Central memory CD8-positive, alpha-beta T cell (primary cell): ENCODE measurements at regions not wholly inside any gene's neighbourhood (a gene's known extent, or its start where the extent isn't known, plus 50 kb on each side); places are given as distances from the start of the nearest gene placed in this dataset.
"Not testable (repeated sequence)": the region's sequence is repeated elsewhere in the genome, so short reads cannot be mapped to it uniquely, and the experiment has no call there.

Experiments
- ATAC-seq: fragments of 150-1000 bp; cut with Tn5 transposase; replicated peaks from 2 replicates; pipeline ENCODE4 v1.10.0; 2022; ENCODE audit warnings: mild to moderate bottlenecking, moderate FRiP score, moderate number of reproducible peaks; ENCODE audit not compliant: poor library complexity, severe bottlenecking; ENCODE audit errors: extremely low read depth
- DNase-seq, 2 donors: peaks; one replicate each; pipeline ENCODE4 v3.0.0; 2021; ENCODE audit warnings: low spot score in 2 of 2
- H3K27ac Mint-ChIP-seq: one replicate; pipeline ENCODE4 v1.8.0; 2022; ENCODE audit warnings: low read depth, mild to moderate bottlenecking, moderate library complexity, mixed read lengths
- H3K27me3 Mint-ChIP-seq: one replicate; pipeline ENCODE4 v1.8.0; 2022; ENCODE audit warnings: mixed read lengths
- H3K36me3 Mint-ChIP-seq: one replicate; pipeline ENCODE4 v1.8.0; 2022; ENCODE audit warnings: mild to moderate bottlenecking, moderate library complexity, mixed read lengths; ENCODE audit not compliant: insufficient read depth
- H3K4me1 Mint-ChIP-seq: one replicate; pipeline ENCODE4 v1.8.0; 2022; ENCODE audit warnings: mixed read lengths
- H3K4me3 Mint-ChIP-seq: one replicate; pipeline ENCODE4 v1.8.0; 2022; ENCODE audit warnings: mild to moderate bottlenecking, moderate library complexity, mixed read lengths
- H3K9me3 Mint-ChIP-seq: one replicate; pipeline ENCODE4 v1.8.0; 2022; ENCODE audit warnings: mixed read lengths

DNA sequence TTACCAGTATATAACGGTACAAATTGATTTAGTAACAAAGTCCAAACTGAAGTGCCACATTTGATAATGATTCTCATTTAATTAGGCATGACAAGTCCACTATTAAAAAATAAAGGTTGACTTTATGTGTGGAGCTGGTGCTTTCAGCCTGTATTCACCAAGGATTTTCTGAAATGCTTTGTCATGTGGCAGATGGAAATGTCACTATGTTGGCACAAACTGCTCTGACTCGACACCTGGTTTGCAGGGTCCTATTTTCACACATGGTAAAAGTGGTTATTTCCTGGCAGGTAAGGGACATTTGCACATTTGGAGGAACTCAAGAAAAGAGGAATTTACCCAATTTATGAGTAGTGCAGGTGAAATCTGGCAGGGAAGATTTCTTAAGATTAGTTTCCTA is 572.6 kb upstream of the MDGA2 start:
- ATAC-seq: no peak
- H3K36me3 Mint-ChIP-seq: no peaks in the 10 kb centered on the region

DNA sequence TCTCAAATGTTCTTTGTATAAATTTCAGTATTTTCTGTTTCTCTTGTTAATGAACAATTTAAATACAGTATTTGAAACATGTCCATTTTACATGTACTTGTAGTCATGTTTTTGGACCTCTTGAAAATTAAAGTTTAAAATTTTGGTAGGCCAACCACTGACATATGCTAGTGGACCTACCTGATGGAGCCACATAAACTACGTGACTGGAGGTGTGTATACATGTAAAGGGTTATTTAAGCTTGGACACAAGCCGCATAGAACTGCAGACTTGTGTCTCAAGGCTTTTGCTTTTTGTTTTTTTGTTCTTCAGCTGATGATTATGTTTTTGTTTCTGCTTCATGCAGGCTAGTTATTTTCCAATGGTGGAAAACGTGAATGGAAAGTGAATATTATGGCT is 568.5 kb upstream of the MDGA2 start:
- ATAC-seq (no peak), DNase-seq (no peak)
- H3K4me1 Mint-ChIP-seq: no peaks in the 10 kb centered on the region
- H3K27ac Mint-ChIP-seq: no peak overlapping the region
- H3K4me3 Mint-ChIP-seq: no peak overlapping the region
- no peaks in the 10 kb centered on the region for H3K36me3 Mint-ChIP-seq
- H3K9me3 Mint-ChIP-seq: peaks cover 8% of the 10 kb centered on the region
- no peaks in the 10 kb centered on the region for H3K27me3 Mint-ChIP-seq

More for the DNA sequence above, 572.6 kb upstream of the MDGA2 start:
- Mint-ChIP-seq H3K4me1 (no peaks in the 10 kb centered on the region), H3K27me3 (no peaks in the 10 kb centered on the region), H3K4me3 (no peak overlapping the region), H3K9me3 (peaks cover 13% of the 10 kb centered on the region), H3K27ac (no peak overlapping the region)
- DNase-seq: no peak

DNA sequence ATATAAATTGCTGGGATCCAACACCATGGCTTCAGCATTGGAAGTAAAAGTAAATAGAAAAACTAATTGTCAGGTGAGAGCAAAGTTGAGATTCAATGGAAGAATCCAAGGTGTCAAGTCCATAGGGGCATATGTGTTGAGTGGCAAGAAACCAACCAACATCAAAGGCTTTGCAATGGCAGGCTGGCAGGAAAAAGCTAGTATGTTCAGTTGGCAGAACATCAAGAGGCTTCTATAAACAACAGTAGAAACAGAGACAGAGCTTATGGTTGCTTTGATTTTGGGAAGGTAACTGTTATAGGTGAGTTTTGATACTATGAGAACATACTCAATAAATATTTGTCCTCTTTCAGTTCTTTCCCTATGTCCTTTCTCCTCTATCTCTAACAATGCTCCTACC is 553.7 kb upstream of the MDGA2 start:
- H3K27ac Mint-ChIP-seq: no peak overlapping the region
- DNase-seq (no peak), ATAC-seq (no peak)
- H3K27me3 Mint-ChIP-seq: no peaks in the 10 kb centered on the region
- no peaks in the 10 kb centered on the region for H3K36me3 Mint-ChIP-seq
- no peaks in the 10 kb centered on the region for H3K4me1 Mint-ChIP-seq
- H3K4me3 Mint-ChIP-seq: no peak overlapping the region
- peaks cover 23% of the 10 kb centered on the region for H3K9me3 Mint-ChIP-seq

DNA sequence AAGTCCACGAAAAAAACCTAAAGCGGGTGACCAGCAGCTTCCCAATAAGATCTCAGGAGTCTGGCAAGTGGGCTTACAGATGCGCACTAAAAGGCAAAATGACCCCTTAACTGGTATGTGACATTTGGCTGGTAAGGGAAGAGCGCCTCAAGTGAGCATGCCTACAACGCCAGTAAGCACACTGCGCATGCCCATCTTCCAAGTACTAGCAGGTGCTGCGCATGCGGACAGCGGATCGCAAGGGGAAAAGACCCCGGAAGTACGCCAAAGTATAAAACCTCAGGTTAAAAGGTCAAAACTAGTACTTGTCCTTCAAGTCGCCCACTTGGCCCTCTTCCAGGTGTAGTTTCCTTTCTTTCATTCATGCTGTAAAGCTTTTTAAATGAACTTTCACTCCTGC is 518.5 kb upstream of the MDGA2 start:
- H3K27me3 Mint-ChIP-seq: no peaks in the 10 kb centered on the region
- H3K4me3 Mint-ChIP-seq: no peak overlapping the region
- H3K4me1 Mint-ChIP-seq: no peaks in the 10 kb centered on the region
- no peak overlapping the region for H3K27ac Mint-ChIP-seq
- peaks cover 6% of the 10 kb centered on the region for H3K9me3 Mint-ChIP-seq
- DNase-seq: no peak
- ATAC-seq: no peak
- H3K36me3 Mint-ChIP-seq: no peaks in the 10 kb centered on the region

DNA sequence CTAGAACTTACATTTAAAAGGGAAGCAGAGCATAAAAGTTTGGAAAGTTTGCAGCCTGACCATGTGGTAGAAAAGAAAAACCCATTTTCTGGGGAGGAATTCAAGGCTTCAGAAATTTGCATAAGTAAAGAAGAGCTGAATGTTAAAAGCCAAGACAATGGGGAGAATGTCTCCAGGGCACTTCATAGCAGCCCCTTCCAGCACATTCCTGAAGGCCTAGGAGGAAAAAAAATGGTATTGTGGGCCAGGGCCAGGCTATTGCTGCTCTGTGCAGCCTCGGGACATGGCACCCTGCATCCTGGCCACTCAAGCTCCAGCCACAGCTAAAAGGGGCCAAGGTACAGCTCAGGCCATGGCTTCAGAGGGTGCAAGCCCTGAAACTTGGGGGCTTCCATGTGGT is 474.2 kb upstream of the MDGA2 start:
- not testable (repeated sequence) for H3K27me3 Mint-ChIP-seq, H3K4me1 Mint-ChIP-seq, H3K36me3 Mint-ChIP-seq, ATAC-seq, H3K4me3 Mint-ChIP-seq, DNase-seq, H3K27ac Mint-ChIP-seq
- peaks cover 24% of the 10 kb centered on the region for H3K9me3 Mint-ChIP-seq

DNA sequence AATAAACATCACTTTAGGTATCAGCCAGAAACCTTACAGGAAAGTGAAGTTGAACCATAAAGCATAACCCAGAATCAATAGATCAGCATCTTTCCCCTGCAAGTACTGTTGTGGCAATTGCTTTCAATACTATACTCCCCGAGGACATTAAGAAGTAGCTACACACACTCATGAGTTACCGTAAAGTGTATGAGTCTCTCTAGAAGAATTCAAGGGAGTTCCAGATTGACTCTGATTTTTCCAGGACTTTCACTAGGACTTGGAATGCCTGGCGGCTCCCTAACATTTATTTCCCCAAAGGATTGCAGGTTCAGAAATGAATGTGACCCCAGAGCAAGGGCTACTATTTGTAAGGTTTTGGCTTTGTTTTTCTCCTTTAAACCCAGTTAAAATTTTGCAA is 465.4 kb upstream of the MDGA2 start:
- DNase-seq: no peak
- H3K4me3 Mint-ChIP-seq: no peak overlapping the region
- H3K4me1 Mint-ChIP-seq: no peaks in the 10 kb centered on the region
- H3K36me3 Mint-ChIP-seq: no peaks in the 10 kb centered on the region
- H3K27ac Mint-ChIP-seq: no peak overlapping the region
- H3K9me3 Mint-ChIP-seq: peaks cover 12% of the 10 kb centered on the region
- ATAC-seq: no peak
- no peaks in the 10 kb centered on the region for H3K27me3 Mint-ChIP-seq

DNA sequence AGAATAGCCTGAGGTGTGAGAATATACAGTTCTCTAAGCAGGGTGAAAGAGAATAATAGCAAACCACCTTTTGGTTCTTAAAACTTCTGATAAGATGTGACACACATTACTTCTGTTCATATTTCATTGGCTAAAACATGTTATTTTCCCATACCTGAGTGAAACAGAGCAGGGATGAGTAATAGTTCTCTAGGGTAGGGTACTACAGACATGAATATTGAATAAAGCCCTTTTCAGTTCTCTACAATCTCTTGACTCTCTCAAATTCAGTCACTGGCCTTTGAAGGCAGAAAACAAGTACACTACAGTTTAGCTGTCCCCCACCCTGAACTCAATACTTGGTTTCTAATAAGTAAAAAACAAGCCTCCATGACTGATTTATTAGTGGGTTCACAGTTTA is 454.1 kb upstream of the MDGA2 start:
- Mint-ChIP-seq H3K27me3 (no peaks in the 10 kb centered on the region), H3K4me1 (no peaks in the 10 kb centered on the region), H3K27ac (no peak overlapping the region), H3K9me3 (peaks cover 22% of the 10 kb centered on the region), H3K36me3 (no peaks in the 10 kb centered on the region), H3K4me3 (no peak overlapping the region)
- DNase-seq: no peak
- no peak for ATAC-seq

DNA sequence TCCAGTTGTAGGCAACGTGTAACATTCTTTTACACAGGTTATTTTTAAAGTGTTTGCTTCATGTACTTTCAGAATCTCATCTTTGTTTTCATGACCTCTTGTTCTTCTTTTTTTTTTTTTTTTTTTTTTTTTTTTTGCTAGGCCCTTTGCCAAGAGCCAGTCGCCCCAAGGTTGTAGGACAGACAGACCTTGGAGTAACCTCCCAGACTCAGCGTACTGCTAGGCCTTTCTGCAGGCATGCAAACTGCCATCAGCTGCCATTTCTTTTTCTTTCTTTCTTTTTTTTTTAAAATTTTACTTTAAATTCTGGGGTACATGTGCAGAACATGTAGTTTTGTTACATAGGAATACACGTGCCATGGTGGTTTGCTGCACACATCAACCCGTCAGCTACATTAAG is 452.3 kb upstream of the MDGA2 start:
- Mint-ChIP-seq H3K27ac (no peak overlapping the region), H3K4me3 (no peak overlapping the region), H3K4me1 (no peaks in the 10 kb centered on the region), H3K9me3 (peaks cover 22% of the 10 kb centered on the region), H3K36me3 (no peaks in the 10 kb centered on the region), H3K27me3 (no peaks in the 10 kb centered on the region)
- no peak for ATAC-seq
- DNase-seq: no peak

DNA sequence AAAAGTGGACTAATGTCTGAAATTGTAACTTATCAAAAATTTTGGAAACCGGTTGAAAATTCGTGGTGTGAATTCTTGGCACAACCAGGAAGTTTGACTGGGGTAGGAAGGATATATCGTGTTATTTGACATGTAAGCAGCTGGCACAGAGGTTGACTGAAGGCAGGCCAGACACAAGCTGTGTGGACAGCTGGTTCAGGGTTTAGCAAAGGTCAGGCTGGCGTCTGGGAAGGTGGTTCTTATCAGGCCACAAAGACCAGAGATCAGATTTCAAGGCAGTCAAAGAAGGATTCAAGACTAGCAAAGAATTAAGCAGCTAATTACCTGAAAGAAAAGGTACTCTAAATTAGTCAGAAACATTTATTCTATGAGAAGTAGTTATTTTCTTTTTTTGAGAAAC is 450.2 kb upstream of the MDGA2 start:
- no peak for DNase-seq
- Mint-ChIP-seq H3K36me3 (no peaks in the 10 kb centered on the region), H3K4me3 (no peak overlapping the region), H3K27ac (no peak overlapping the region), H3K9me3 (peaks cover 30% of the 10 kb centered on the region), H3K4me1 (no peaks in the 10 kb centered on the region), H3K27me3 (no peaks in the 10 kb centered on the region)
- ATAC-seq: no peak

DNA sequence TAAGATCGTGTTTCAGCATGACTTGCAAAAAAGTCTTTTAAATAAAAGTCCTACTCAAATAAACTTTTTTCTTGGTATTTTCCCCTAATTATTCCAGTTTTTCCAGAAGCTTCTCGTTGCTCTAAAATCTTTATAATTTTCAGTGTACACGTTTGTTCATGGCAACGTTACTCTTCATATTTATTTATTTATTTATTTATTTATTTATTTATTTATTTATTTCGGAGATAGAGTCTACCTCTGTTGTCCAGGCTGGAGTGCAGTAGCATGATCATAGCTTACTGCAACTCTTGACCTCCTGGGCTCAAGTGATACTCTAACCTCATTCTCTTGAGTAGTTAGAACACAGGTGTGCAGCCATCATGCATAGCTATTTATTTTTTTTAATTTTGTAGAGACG is 438.3 kb upstream of the MDGA2 start:
- H3K4me1 Mint-ChIP-seq: no peaks in the 10 kb centered on the region
- no peak overlapping the region for H3K4me3 Mint-ChIP-seq
- H3K36me3 Mint-ChIP-seq: no peaks in the 10 kb centered on the region
- H3K27ac Mint-ChIP-seq: no peak overlapping the region
- no peak for DNase-seq
- H3K27me3 Mint-ChIP-seq: no peaks in the 10 kb centered on the region
- peaks cover 17% of the 10 kb centered on the region for H3K9me3 Mint-ChIP-seq
- ATAC-seq: no peak

DNA sequence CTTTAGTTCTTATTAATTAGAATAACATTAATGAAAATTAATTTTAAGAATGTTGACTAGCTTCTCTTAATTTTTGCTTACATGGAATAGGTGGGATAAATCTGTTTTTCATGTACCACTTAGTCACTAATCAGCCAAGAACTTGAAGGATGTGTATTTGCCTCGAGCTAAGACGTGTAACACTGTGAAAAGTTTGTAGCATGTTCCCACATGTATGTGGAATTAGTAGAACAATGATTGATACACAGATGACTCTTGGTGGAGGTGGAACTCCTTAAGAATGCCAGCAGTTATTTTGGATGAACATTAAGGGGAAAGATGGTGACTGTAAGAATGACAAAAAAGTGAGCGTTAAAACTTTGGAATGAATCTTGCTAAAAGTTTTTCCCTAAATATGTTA is 435.7 kb upstream of the MDGA2 start:
- DNase-seq (no peak), ATAC-seq (no peak)
- Mint-ChIP-seq H3K4me1 (no peaks in the 10 kb centered on the region), H3K27ac (no peak overlapping the region), H3K27me3 (no peaks in the 10 kb centered on the region), H3K9me3 (peaks cover 17% of the 10 kb centered on the region), H3K4me3 (no peak overlapping the region), H3K36me3 (no peaks in the 10 kb centered on the region)

DNA sequence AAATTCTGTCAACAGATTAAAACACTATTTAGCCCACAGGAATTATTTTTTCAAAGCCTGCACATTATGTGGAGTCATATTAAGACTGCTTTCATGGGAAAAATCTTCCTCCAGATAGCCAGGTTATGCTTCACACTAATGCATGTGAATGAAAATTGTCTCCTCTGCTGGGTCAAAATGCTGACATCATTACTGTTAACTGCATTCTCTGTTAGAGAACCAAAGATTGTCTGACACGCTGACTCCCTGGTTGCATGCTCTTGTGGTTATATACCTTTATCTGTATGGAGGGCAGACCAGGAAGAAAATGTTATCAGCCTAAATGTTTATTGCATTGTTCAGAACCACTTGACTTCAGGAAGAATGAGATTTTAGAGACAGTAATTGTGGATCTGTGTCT is 432.2 kb upstream of the MDGA2 start:
- H3K4me1 Mint-ChIP-seq: no peaks in the 10 kb centered on the region
- H3K9me3 Mint-ChIP-seq: peaks cover 28% of the 10 kb centered on the region
- ATAC-seq (no peak), DNase-seq (no peak)
- H3K4me3 Mint-ChIP-seq: no peak overlapping the region
- no peaks in the 10 kb centered on the region for H3K27me3 Mint-ChIP-seq
- H3K27ac Mint-ChIP-seq: no peak overlapping the region
- no peaks in the 10 kb centered on the region for H3K36me3 Mint-ChIP-seq

DNA sequence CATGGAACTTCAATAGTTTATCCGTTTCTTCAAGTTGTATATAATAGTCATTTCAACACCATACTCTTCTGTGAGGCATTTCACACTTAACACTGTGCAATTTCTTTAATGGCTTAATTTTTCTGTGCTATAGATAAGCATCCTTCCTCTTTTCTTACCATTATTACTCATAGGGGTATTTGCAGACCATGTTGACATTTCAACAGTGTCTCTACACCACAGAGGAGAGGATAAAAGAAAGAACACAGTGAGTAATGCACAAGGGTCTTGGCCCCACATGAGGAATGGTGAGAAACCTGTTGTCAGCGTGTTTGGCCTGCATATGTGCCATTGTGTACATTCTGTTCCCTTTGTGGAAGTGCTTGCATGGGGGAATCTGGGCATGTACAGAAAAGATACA is 421.5 kb upstream of the MDGA2 start:
- Mint-ChIP-seq H3K4me1 (no peaks in the 10 kb centered on the region), H3K27me3 (no peaks in the 10 kb centered on the region), H3K36me3 (no peaks in the 10 kb centered on the region), H3K9me3 (peaks cover 23% of the 10 kb centered on the region), H3K27ac (no peak overlapping the region), H3K4me3 (no peak overlapping the region)
- no peak for ATAC-seq
- DNase-seq: no peak

DNA sequence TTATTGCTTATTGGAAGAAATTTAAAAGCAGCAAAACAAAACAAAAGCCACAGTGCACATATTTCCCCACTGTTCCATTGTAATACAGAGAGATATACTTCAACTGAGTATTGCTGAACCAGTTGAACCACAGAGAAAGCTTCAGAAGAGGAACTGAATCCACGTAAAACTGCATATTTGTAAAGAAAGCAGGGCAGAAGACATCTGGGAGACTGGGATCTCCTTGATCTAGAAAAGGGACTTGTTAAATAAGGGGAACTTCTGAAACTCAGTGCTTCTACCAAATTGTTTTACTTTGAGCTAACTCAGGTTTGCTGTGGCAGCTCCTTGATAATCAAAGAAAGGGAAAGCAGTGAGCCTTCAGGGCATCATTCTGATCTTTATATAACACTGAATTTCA is 411.1 kb upstream of the MDGA2 start:
- ATAC-seq: no peak
- no peak for DNase-seq
- Mint-ChIP-seq H3K36me3 (no peaks in the 10 kb centered on the region), H3K27me3 (no peaks in the 10 kb centered on the region), H3K27ac (no peak overlapping the region), H3K4me3 (no peak overlapping the region), H3K9me3 (peaks cover 24% of the 10 kb centered on the region), H3K4me1 (no peaks in the 10 kb centered on the region)
